Bronchial epithelial cell (primary cell): ENCODE measurements at regions not wholly inside any gene's neighbourhood (a gene's known extent, or its start where the extent isn't known, plus 50 kb on each side); places are given as distances from the start of the nearest gene placed in this dataset.
A peak's percentile ranks its signal among the peaks of the same experiment; 100 is the strongest.

Experiments used
- DNase-seq: peaks from one replicate; pipeline ENCODE4 v3.0.0-alpha.2; 2010; ENCODE audit warnings: low read depth
- FAIRE-seq: peaks from 2 replicates; lab custom pipeline; 2011; peaks lifted over from hg19 to GRCh38; lab: Jason Lieb, UNC
- H3K27me3 ChIP-seq: 2 replicates; pipeline ENCODE4 v1.5.1; 2011; ENCODE audit warnings: low read length; ENCODE audit not compliant: control insufficient read depth, insufficient read depth
- H3K36me3 ChIP-seq: 2 replicates; pipeline ENCODE4 v1.5.1; 2011; ENCODE audit warnings: low read length; ENCODE audit not compliant: control insufficient read depth, insufficient read depth
- H3K4me3 ChIP-seq: 2 replicates; pipeline ENCODE4 v1.5.1; 2011; ENCODE audit warnings: mild to moderate bottlenecking, low read depth, low read length, control low read depth
- CTCF ChIP-seq: IDR thresholded peaks from 2 replicates; pipeline ENCODE4 v1.5.1; 2011; ENCODE audit warnings: mild to moderate bottlenecking, moderate library complexity, low read length, control low read depth, inconsistent platforms; ENCODE audit not compliant: insufficient read depth, severe bottlenecking

GRCh38 chr11:15690320-15690719, 575.6 kb downstream of the INSC start:
- no peak overlapping the region for H3K4me3 ChIP-seq
- no peak for TF ChIP-seq CTCF
- FAIRE-seq, result no peak
- no peak for DNase-seq
- no peaks in the 10 kb centered on the region for H3K36me3 ChIP-seq
- H3K27me3 ChIP-seq, result no peaks in the 10 kb centered on the region

- FAIRE-seq, result no peak
Measured at GRCh38 chr11:15692739-15693138, 578.0 kb downstream of the INSC start.

GRCh38 chr11:15695096-15695721, 580.5 kb downstream of the INSC start:
- DNase-seq (no peak), FAIRE-seq (no peak)
- Histone ChIP-seq H3K27me3 (no peaks in the 10 kb centered on the region), H3K4me3 (no peak overlapping the region), H3K36me3 (no peaks in the 10 kb centered on the region)
- no peak for TF ChIP-seq CTCF

More at GRCh38 chr11:15692739-15693138, 578.0 kb downstream of the INSC start:
- no peaks in the 10 kb centered on the region for H3K36me3 ChIP-seq
- H3K27me3 ChIP-seq, result no peaks in the 10 kb centered on the region
- DNase-seq, result peak; percentile 36
- TF ChIP-seq CTCF, result no peak
- no peak overlapping the region for H3K4me3 ChIP-seq

- FAIRE-seq (no peak), DNase-seq (no peak)
- Histone ChIP-seq H3K36me3 (no peaks in the 10 kb centered on the region), H3K4me3 (no peak overlapping the region), H3K27me3 (no peaks in the 10 kb centered on the region)
- TF ChIP-seq CTCF, result no peak
Measured at GRCh38 chr11:15696069-15696468, 581.3 kb downstream of the INSC start.

GRCh38 chr11:15697437-15698236, 582.9 kb downstream of the INSC start:
- TF ChIP-seq CTCF, result no peak
- FAIRE-seq (no peak), DNase-seq (no peak)
- H3K27me3 ChIP-seq, result no peaks in the 10 kb centered on the region
- no peak overlapping the region for H3K4me3 ChIP-seq
- no peaks in the 10 kb centered on the region for H3K36me3 ChIP-seq

- no peak for TF ChIP-seq CTCF
- FAIRE-seq (no peak), DNase-seq (no peak)
- Histone ChIP-seq H3K4me3 (no peak overlapping the region), H3K36me3 (no peaks in the 10 kb centered on the region), H3K27me3 (no peaks in the 10 kb centered on the region)
Measured at GRCh38 chr11:15698855-15699254, 584.1 kb downstream of the INSC start.
